Common myeloid progenitor, CD34-positive (primary cell): ENCODE measurements at regions not wholly inside any gene's neighbourhood (a gene's known extent, or its start where the extent isn't known, plus 50 kb on each side); places are given as distances from the start of the nearest gene placed in this dataset.
"Not testable (repeated sequence)": the region's sequence is repeated elsewhere in the genome, so short reads cannot be mapped to it uniquely, and the experiment has no call there.

Source experiments
- CTCF ChIA-PET: fragments of 350-600 bp; sonication (Branson Sonifier 250); formaldehyde crosslinking; loops from one replicate; lab custom pipeline; 2021; ENCODE audit warnings: antibody characterized with exemption; lab: Charles Lee
- POLR2A ChIA-PET: fragments of 350-600 bp; sonication (Branson Sonifier 250); formaldehyde crosslinking; loops from one replicate; lab custom pipeline; 2021; ENCODE audit warnings: antibody characterized with exemption; lab: Charles Lee
- DNase-seq, 3 donors: peaks; one replicate each; pipeline versions ENCODE4 v3.0.0 to v3.0.0-alpha.2; 2013
- H3K27ac ChIP-seq, 2 experiments: 1 replicate in 1 of 2; 2 replicates in 1 of 2; pipeline ENCODE4 v1.7.0; 2013; ENCODE audit warnings: inconsistent platforms in 2 of 2, low read length in 2 of 2, mild to moderate bottlenecking in 2 of 2, low read depth in 1 of 2, moderate library complexity in 1 of 2; ENCODE audit not compliant: severe bottlenecking in 2 of 2, insufficient read depth in 1 of 2, poor library complexity in 1 of 2
- H3K27me3 ChIP-seq, 5 experiments: replicated peaks in 2 of 5; 1 replicate in 3 of 5; 2 replicates in 2 of 5; pipeline versions ENCODE4 v1.6.1 to v1.7.0; 2013; ENCODE audit warnings: low read length in 4 of 5, mild to moderate bottlenecking in 2 of 5, moderate library complexity in 2 of 5, inconsistent platforms in 1 of 5; ENCODE audit not compliant: insufficient read depth in 5 of 5, control insufficient read depth in 4 of 5
- H3K36me3 ChIP-seq, 4 experiments: 1 replicate in 2 of 4; 2 replicates in 2 of 4; pipeline versions ENCODE4 v1.6.1 to v1.7.0; 2013; ENCODE audit warnings: low read length in 3 of 4, control low read depth in 1 of 4, mild to moderate bottlenecking in 1 of 4; ENCODE audit not compliant: control insufficient read depth in 4 of 4, insufficient read depth in 4 of 4
- H3K4me1 ChIP-seq, 4 experiments: 1 replicate in 3 of 4; 2 replicates in 1 of 4; pipeline versions ENCODE4 v1.6.1 to v1.7.1; 2013; ENCODE audit warnings: low read length in 3 of 4, mild to moderate bottlenecking in 3 of 4, control low read depth in 1 of 4, inconsistent platforms in 1 of 4, moderate library complexity in 1 of 4; ENCODE audit not compliant: control insufficient read depth in 4 of 4, insufficient read depth in 4 of 4; ENCODE audit errors: control extremely low read depth in 1 of 4
- H3K4me3 ChIP-seq, 7 experiments: 1 replicate in 4 of 7; 2 replicates in 3 of 7; pipeline versions ENCODE4 v1.5.1 to v1.7.0; 2013; ENCODE audit warnings: mild to moderate bottlenecking in 7 of 7, low read length in 6 of 7, moderate library complexity in 6 of 7, inconsistent platforms in 2 of 7, low read depth in 2 of 7, control low read depth in 1 of 7; ENCODE audit not compliant: insufficient read depth in 4 of 7, control insufficient read depth in 1 of 7; ENCODE audit errors: extremely low read depth in 1 of 7
- H3K9me3 ChIP-seq, 5 experiments: 1 replicate in 4 of 5; 2 replicates in 1 of 5; pipeline versions ENCODE4 v1.6.1 to v1.7.1; 2013; ENCODE audit warnings: low read length in 4 of 5, mild to moderate bottlenecking in 2 of 5, inconsistent platforms in 1 of 5, low read depth in 1 of 5, moderate library complexity in 1 of 5; ENCODE audit not compliant: control insufficient read depth in 4 of 5, insufficient read depth in 2 of 5; ENCODE audit errors: control extremely low read depth in 1 of 5
- WGBS: methylation state at CpG from one replicate; pipeline ENCODE4 v1.1.5; 2013; ENCODE audit not compliant: insufficient coverage; 5-methylcytosine and 5-hydroxymethylcytosine counted together

DNA sequence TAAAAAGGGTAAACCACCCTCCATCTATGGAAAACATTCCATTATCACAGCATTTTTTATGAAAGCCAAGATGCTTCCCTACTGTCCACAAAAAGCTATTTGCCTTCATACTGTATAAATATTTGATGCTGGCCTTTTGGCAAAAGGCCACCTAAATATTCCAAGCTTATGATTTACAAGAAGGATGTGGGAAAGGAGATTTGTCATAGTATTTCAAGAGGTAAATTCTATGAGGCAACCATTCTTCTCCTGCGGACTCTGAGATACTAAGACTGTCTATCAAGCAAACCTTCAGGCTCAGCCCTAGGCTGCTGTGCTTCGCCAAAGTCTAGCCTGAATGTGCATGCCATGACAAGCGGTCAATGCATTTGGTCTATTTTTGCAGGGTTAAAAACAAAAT lies 807.1 kb upstream of the AMELY start:
- H3K9me3 ChIP-seq, result no peaks in the 10 kb centered on the region
- no peak for DNase-seq
- H3K27ac ChIP-seq, result no peak overlapping the region
- peaks cover 0 to 2% (median 0%) of the 10 kb centered on the region in 4 experiments for H3K4me1 ChIP-seq
- CTCF ChIA-PET, result no interaction called here
- WGBS, result no CpG with 5 or more reads among the region's 3 CpGs
- H3K4me3 ChIP-seq, result no peak overlapping the region
- POLR2A ChIA-PET, result no interaction called here
- H3K36me3 ChIP-seq, result no peaks in the 10 kb centered on the region
- no peaks in the 10 kb centered on the region for H3K27me3 ChIP-seq

DNA sequence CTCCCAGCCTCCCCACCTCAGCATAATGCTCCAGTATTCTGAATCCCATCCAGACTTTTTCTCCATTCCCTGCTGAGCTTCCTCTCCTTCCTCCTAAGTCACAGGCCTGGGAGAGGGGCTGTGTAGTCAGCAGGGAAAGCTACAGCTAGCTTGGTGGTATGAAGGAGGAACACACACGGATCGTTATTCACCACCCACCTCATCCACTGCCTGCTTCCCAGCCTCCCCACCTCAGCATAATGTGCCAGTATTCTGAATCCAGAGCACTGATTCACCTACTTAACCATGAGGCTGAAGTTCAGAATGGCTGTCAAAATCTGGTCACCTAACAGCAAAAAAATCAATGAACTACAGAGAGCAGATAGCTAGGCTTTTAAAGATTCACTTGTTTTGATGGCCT lies 806.6 kb upstream of the AMELY start:
- Histone ChIP-seq H3K36me3 (no peaks in the 10 kb centered on the region), H3K4me1 (no peaks in the 10 kb centered on the region), H3K27me3 (no peaks in the 10 kb centered on the region), H3K9me3 (no peaks in the 10 kb centered on the region), H3K4me3 (no peak overlapping the region), H3K27ac (no peak overlapping the region)
- ChIA-PET CTCF (no interaction called here), POLR2A (no interaction called here)
- DNase-seq, result no peak
- no CpG with 5 or more reads among the region's 2 CpGs for WGBS

DNA sequence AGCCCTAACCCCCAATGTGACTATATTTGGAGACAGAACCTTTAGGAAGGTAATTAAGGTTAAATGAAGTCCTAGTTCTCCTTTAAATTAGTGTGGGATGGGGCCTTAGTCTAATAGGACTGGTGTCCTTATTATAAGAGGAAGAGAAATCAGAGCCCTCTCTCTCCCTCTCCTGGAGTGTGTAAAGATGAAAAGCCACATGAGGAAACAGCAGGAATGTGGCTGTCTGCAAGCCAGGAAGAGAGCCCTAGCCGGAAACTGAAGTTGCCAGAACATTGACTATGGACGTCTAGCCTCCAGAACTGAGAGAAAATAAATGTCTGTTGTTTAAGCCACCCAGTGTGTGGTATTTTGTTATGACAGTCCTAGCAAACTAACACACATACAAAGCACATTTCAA lies 802.9 kb upstream of the AMELY start:
- ChIA-PET POLR2A (no interaction called here), CTCF (no interaction called here)
- WGBS, result no CpG with 5 or more reads among the region's 2 CpGs
- Histone ChIP-seq H3K4me1 (no peaks in the 10 kb centered on the region), H3K27me3 (no peaks in the 10 kb centered on the region), H3K27ac (no peak overlapping the region), H3K36me3 (no peaks in the 10 kb centered on the region), H3K9me3 (no peaks in the 10 kb centered on the region), H3K4me3 (no peak overlapping the region)
- no peak for DNase-seq

DNA sequence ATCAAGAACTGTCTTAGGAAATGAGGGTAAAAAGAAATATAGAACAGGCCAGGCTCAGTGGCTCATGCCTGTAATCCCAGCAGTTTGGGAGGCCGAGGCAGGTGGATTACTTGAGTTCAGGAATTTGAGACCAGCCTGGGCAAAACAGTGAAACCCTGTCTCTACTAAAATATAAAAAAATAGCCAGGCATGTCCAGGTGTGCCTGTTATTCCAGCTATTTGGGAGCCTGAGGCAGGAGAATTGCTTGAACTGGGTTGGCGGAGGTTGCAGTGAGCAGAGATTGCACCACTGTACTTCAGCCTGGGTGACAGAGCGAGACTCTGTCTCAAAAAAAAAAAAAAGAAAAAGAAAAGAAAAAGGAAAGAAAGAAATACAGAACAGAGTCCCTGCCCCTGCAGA lies 802.2 kb upstream of the AMELY start:
- H3K9me3 ChIP-seq, H3K27me3 ChIP-seq, H3K4me1 ChIP-seq, CTCF ChIA-PET, POLR2A ChIA-PET, H3K27ac ChIP-seq, H3K4me3 ChIP-seq, H3K36me3 ChIP-seq, DNase-seq: not testable (repeated sequence)
- no CpG with 5 or more reads among the region's 3 CpGs for WGBS

DNA sequence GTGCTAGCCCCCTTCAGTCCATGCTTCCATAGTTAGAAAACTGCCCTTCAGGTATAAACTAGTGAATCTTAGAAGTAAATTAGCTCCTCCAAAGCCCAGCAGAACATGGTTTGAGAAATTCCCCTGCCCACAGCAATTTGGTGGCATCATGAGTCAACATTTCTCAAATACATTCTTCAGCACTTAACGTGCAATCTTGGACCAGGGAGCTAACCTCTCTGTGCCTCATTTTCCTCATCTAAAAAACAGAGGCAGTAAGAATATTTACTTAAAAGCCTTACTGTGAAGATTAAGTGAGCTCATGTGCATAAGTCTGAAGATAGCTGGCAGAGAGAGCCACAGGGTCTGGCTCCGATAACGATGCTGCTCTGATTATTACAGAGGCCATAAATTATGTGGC lies 800.7 kb upstream of the AMELY start:
- Histone ChIP-seq H3K27ac (no peak overlapping the region), H3K4me1 (no peaks in the 10 kb centered on the region), H3K9me3 (no peaks in the 10 kb centered on the region), H3K4me3 (no peak overlapping the region), H3K36me3 (no peaks in the 10 kb centered on the region), H3K27me3 (no peaks in the 10 kb centered on the region)
- WGBS, result no CpG with 5 or more reads among the region's 3 CpGs
- ChIA-PET POLR2A (no interaction called here), CTCF (no interaction called here)
- DNase-seq, result no peak

DNA sequence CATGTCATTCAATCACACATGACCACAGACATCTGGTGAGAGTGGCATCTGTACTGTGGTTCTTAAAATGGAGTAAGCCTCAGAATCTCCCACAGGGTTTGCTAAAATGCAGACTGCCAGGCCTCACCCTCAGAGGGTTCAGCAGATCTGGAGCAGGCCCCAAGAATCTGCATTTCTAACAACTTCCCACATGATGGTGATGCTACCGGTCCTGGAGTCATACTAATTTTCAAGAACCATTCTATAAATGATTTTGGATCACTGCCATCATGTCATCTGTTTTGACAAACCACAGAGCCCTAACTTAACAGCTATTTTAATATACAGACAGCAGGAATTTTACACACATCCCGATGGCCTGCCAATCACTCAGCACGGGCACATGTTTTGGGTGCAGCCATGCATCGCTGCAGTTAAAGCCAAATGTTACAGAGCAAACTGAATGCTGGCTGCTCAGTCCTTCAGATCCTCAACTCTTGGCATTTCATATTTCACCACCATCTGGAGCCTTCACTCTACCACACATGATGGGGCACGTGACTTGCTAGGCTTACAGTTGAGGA lies 792.1 kb upstream of the AMELY start:
- no CpG with 5 or more reads among the region's 5 CpGs for WGBS
- Histone ChIP-seq H3K27me3 (no peaks in the 10 kb centered on the region), H3K27ac (no peak overlapping the region)

DNA sequence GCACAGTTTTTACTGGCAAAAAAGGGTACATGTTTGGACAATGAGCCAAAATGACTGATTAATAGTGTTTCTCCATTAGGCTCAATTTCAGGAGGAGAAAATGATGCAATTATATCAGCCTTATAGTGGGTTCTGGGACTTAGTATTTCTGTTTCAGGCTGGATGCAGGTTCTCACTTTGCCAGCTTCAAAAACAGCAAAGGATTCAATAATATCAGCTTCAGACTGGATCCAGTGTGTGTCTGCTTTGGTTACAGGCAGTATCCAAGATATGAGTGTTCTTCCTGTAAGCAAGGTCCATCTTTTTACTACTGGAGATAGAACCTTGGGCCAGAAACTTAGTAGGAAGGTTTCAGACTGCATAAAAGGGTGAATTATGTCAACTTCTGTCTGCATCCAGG lies 790.9 kb upstream of the AMELY start:
- Histone ChIP-seq H3K4me1 (peaks cover 0 to 2% (median 0%) of the 10 kb centered on the region in 4 experiments), H3K4me3 (no peak overlapping the region), H3K36me3 (no peaks in the 10 kb centered on the region), H3K9me3 (no peaks in the 10 kb centered on the region), H3K27ac (no peak overlapping the region), H3K27me3 (no peaks in the 10 kb centered on the region)
- CTCF ChIA-PET, result no interaction called here
- DNase-seq, result no peak
- POLR2A ChIA-PET, result no interaction called here

More for the DNA sequence above, 792.1 kb upstream of the AMELY start:
- Histone ChIP-seq H3K9me3 (no peaks in the 10 kb centered on the region), H3K36me3 (no peaks in the 10 kb centered on the region), H3K4me1 (peaks cover 0 to 2% (median 0%) of the 10 kb centered on the region in 4 experiments), H3K4me3 (no peak overlapping the region)
- ChIA-PET CTCF (interaction anchor here (1.0 kb wide), 1 partner anchor 170 kb away, joined by 3 read pairs; no protein-coding TSS in a partner anchor), POLR2A (no interaction called here)
- no peak for DNase-seq
